NCI-H2107 (cell line): ENCODE measurements at regions not wholly inside any gene's neighbourhood (a gene's known extent, or its start where the extent isn't known, plus 50 kb on each side); places are given as distances from the start of the nearest gene placed in this dataset.
"Not testable (repeated sequence)": the region's sequence is repeated elsewhere in the genome, so short reads cannot be mapped to it uniquely, and the experiment has no call there.

ENCODE experiments used
- DNase-seq: peaks from one replicate; lab custom pipeline; 2025; lab: John Stamatoyannopoulos, UW

DNA sequence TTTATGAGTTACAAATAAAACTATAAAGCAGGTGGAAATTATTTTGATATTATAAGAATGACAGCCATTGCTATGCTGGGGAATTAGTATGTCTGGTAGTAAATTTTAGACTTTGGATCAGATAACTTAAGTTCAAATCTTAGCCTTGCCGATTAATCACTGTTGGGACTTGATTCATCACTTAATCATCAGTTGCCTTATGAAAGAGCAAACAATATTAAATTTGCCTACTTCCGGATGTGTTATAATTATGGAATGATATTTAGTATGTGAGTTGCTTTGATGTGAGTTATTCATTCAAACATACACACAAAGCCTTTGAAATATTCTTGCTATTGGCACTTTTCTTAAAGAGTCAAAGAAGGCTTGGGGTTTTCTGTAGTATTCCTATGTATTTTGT is 717.7 kb downstream of the BRINP1 start:
- DNase-seq = no peak

DNA sequence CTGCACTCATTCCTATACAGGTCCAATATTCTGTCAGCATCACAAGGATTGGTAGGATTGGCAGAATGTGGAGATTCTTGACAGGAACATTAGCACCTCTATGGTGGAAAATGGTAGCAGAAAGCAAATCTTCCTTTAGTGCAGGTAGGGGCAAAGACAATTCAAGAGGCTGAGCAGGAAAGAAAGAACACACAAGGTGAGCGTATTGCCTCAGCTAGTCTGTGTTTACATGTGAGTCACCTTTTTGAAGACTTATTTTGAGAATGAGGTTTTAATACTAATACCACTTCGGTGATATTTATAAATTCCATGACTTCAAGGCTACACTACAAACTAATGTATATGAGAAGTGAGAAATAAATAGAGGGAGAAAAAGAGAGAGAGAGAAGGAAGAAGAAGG is 717.0 kb downstream of the BRINP1 start:
- DNase-seq = no peak

DNA sequence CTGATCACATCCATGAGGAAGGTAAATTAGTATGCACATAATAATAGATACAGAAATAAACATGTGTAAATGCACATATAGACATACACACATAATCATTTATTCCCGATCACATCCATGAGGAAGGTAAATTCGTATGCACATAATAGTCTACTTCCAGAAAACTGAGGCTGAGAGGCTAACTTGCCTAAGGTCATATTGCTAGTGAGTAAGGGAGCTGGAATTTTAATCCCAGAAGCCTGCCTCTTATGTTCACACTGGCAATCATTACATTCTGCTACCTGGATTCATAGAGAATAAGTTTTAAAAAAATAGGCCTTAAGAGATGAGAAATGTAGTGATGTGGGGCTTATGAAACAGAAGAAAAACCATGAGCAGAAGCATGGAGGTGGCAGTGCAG is 716.3 kb downstream of the BRINP1 start:
- no peak for DNase-seq

DNA sequence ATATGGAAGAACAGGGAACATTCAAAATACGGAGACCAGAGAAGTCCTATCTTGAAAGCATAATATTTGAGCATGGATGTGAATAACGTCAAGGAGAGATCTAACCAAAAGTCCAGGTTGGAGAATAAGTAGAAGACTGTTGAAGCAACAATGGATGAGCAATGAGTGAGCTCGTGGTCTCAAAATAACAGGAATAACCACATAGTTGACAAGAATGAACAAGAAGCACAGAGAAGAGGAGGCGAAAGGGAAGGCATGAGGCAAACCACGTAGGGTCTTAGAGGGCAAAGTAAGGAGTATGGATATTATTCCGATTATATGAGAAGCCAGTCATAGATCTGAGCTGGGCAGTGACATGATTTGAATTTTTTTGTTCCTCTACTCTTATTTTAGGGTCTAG is 710.2 kb downstream of the BRINP1 start:
- DNase-seq = no peak

DNA sequence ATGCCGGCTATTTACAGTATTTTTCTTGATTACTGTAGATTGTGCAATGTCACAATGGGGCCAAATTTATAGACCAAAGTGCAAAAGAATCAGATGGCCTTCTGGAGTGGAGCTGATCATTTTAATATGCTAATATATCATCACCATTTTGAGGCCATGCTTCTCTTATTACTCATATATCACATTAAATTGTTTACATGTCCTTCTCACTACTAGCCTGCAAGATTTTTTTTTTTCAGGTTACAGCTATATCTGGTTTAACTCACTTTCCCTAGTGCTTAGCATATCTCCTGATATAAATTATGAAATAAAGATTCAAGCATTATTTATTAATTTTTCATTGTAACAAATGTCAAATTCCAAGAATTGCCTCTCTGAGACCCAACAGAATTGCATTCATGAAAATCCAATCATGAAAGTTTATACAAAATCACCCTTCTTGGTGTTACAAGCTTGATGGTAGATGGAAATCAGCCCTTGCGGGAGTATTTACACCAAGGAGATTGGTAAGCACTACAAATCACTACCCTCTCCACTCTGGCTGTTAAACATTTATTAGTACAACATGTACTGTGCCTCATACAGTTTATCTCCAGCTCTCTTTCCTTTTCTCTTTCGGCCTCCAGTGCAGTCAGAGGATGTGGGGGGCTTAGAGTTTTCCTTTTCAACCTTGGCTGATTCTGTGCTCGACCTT is 703.9 kb downstream of the BRINP1 start:
- DNase-seq = no peak

DNA sequence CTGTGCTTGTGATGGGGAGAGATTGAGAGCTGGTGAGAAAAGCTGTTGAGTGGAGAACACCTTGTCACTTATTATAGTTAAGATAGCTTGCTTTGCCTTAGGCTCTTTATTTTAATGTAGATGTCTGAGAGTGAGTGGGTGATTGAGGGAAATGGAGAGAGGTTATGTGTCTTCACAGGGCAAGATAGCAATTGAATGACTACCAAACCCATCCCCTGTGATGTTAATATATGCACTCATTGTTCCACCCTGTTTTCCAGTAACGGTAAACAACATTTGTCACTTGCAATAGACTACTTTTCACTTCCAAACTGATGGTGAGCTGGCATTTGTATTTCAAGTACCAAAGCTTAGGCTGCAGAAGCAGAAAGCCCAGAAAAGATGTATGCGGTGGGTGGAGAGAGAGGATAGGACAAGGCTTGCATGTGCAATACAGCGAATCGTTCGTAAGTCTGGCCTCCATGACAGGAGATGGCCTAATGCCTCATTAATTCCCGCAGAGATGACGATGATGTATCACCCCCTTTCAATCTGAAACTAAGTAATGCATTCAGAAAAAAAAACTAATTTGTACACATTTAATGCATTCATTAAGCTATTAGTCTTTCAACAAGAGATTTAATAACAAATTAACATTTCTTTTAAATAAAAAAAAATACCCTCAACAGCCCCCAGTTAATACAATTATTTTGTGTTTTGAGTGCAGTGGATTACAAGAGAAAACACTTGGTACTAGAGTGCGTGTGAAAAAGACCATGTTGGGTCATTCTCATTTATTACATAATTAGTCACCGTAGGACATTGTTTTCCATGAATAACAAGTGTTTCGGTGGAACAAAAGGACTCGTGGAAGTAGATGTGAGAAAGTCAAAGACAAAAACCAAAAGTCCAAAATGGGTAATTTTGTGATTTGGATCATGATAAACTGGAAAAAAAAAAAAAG is 699.0 kb downstream of the BRINP1 start:
- no peak for DNase-seq

DNA sequence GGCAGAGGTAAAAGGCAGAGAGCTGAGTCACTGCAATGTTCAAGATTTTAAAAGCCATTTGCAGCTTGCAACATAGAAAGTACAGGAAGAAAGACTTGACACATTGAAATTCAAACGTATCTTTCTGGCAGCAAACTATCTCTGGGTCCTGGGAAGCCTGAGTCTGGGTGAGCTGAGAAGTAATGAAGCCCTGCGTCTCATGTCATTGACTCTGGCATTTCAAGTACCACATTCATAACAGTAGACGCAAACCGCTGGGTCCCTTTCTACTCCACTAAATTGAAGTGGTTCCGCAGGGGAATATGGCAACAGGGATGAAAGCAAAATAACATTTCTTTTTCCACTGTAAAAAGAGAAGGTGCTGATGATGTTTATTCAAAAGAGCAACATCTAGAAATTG is 694.3 kb downstream of the BRINP1 start:
- peak; percentile 13 for DNase-seq

DNA sequence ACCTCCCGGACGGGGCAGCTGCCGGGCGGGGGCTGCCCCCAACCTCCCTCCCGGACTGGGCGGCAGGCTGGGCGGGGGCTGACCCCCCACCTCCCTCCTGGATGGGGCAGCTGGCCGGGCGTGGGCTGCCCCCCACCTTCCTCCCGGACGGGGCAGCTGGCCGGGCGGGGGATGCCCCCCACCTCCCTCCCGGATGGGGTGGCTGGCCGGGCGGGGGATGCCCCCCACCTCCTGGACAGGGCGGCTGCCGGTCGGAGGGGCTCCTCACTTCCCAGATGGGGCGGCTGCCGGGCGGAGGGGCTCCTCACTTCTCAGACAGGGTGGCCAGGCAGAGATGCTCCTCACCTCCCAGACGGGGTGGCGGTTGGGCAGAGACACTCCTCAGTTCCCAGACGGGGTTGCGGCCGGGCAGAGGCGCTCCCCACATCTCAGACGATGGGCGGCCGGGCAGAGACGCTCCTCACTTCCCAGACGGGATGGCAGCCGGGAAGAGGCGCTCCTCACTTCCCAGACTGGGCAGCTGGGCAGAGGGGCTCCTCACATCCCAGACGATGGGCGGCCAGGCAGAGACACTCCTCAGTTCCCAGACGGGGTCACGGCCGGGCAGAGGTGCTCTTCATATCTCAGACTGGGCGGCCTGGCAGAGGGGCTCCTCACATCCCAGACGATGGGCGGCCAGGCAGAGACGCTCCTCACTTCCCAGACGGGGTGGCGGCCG is 691.1 kb downstream of the BRINP1 start:
- not testable (repeated sequence) for DNase-seq

DNA sequence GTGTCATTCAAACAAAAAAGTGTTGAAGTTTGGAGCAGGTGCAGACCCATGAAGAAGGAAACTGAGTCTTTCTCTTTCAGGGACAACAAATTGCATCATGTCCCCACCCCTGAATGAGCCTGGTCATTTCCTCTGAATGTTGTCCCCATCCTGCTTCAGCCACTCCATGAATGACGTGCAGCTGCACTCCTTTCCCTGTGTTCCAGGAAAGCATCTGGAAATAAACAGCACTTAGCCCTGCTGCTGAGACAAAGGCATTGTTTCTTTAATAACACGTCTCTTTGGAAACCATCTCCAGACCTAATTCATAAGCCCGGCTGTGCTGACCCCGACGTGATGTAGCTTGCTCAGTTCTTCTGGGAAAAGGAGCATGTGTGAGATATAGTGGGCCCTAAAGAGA is 682.3 kb downstream of the BRINP1 start:
- peak; percentile 6 for DNase-seq

DNA sequence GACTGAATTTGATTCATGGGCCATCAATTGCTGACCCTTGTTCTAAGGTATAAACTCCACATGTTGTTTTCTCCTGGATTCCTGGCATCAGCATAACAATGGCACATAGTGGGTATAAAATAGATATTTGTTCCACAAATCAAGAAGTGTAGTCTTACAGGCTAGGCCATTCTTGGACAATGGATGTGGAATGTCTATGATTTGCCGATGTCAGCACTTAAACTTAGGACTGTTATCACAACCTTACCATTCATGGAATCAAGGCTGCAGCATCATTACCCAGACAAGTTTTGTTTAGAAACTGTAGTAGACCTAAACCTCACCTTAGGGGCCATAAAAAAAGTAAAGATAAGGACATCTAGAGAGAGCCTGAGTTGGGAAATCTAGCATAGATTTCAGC is 680.0 kb downstream of the BRINP1 start:
- DNase-seq = no peak

DNA sequence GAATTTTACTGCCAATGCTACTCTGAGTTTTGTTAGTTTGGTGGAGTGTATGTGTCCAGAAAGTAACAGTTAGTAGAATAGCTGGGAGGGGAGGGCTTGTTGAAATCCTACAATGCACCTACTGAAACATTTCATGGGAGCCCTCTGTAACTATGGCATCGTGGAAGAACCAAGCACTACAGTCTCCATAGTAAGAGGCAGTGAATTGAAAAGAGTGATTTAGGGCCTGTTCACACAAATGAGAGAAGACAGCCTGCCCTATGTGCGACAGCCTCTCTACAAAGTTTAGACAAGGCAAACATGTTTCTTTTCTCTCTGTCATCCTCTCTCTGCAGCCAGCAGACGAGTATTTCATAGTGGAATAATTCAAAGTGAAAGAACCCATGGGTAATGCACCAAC is 676.6 kb downstream of the BRINP1 start:
- DNase-seq = no peak

DNA sequence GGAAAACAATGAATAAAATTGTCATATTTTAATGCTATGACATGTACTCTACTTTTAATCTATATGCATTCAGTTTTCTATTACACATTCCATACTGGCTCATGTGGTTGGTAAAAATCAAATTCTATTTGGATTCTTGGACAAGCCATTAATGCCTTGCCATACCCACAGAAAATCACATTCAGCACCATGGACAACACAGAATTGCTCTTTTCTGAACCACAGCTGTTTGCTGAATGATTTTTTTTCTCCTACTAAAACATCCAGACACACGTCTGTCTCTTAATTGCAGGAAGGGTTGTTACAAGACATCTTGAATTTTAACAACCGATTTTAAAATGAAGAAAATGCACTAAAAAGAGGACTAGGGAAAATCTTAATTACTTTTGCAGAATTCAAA is 675.6 kb downstream of the BRINP1 start:
- DNase-seq = no peak

DNA sequence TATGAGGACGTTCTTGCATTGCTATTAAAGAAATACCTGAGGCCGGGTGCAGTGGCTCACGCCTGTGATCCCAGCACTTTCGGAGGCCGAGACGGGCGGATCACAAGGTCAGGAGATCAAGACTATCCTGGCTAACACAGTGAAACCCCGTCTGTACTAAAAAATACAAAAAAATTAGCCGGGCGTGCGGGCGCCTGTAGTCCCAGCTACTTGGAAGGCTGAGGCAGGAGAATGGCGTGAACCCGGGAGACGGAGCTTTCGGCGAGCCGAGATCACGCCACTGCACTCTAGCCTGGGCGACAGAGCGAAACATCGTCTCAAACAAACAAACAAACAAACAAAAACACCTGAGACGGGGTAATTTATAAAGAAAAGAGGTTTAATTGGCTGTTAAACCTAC is 674.0 kb downstream of the BRINP1 start:
- DNase-seq = not testable (repeated sequence)

DNA sequence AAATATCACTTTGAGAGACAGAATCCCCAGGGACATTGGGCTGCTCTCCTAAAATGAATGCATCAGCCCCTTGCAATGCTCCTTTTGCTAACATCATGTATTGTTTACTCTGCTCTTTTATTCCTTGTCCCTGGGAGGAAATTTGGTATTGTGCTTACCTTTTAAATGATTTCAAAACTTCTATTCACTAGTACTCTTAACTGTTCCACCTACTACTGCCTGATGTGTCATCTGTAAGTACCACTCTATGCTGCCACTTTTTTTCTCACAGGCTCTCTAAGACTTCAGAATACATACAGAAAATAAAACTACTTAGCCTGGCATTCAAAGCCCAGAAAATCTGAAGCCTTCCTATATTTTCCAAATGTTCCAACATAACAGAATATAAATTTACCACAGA is 667.2 kb downstream of the BRINP1 start:
- no peak for DNase-seq

DNA sequence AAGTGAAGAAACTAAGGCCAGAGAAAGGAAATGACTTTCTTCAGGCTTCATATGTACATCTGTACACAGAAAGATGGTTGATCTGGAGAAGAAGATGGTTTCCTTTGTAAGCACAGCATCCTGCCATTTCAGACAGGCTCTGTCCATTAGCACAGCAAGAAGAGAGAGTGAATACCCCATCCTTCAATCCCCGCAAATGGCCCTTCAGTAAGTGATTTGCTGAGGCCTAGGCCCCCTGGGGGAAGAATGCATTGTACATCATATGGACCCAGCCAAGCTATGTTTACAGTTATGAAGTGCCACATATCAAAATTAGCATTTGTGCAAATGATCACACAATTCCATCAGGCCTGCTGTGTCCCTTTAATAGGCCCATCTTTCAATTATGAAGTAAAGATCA is 657.4 kb downstream of the BRINP1 start:
- no peak for DNase-seq

DNA sequence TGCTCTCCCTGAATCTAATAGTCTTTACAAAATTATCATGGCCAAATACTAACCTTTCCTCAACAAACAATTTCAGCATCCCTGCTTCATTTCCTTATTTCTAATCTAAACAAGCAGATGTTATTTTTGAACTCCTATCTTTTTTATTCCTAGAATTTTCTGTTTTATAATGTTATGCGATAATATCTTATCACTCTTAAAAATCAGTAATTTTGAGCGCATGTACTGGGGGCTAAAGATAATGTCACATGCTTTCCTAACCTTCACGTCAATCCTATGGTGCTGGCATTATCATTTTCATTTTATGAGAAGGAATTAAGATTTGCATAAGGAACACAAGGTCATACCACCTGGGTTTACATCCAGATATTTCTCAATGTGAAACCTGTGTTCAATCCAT is 648.0 kb downstream of the BRINP1 start:
- DNase-seq = no peak

DNA sequence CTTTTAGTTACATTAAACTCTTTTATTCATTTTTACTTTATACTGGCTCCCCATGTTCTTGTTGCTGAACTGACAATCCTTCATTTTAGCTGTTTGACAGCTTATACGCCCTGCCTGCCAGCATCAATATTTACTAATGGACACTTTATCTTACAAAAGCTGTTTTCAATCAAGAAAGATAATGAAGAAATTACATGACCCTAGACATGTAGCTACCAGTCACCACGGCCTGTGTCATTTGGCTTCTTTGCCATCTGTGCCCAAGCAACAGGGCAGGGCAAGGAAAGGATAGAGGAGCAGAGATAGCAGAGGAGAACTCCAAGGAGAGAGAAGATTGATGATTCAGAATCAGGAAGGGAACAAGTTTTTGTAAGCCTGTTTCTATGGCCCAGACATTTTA is 647.3 kb downstream of the BRINP1 start:
- no peak for DNase-seq

DNA sequence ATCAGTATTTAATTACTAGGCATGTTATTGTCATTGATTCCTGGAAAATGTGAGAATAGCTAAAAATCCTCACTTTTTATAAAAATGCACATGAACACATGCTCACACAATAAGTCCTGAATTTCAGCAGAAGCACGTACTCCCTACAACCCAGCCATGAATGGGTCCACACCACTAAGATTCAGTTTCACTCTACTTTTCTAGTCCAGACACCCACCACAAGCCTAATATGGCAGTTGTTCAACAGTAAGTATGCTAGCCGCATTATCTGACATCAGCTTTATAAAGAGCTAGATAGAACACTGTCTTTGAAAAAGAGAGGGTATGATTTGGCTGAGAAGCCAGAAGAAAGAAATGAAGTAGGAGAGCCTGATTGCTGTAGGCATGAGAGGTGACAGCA is 639.3 kb downstream of the BRINP1 start:
- no peak for DNase-seq

DNA sequence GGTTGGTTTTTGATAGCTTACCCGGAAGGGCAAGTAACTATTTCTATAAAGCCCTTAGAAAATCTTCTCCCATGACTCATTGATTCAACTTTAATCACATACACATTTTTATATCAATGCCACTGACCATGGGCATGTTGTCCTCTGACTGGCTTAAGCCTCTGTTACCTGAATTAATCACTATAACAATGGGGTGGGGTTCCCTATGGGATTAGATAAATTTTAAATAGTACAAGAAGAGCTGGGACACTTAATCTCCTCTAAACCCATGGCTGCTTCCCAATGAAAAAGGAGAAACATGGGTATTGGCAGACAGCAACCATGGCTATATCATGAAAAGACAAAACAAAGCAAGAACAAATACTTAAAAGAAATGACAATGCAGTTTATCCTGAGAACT is 636.2 kb downstream of the BRINP1 start:
- DNase-seq = no peak

DNA sequence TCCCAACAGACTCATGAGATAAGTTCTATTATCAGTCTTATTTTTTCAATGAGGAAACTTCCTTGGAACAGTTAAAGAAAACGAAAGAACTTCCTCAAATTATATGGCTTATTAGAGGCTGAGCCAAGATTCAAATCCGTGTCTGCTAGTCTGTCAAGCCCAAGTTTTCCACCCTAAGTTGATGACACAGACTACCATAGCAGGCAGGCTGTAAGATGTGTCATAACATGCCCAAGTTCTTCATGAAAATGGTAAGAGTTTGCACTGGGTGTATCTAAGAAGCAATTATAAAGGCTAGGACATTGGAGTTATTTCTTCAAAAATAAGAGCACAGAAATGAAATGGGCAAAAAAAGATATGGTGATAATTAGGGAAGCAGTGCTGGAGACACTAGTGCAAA is 634.5 kb downstream of the BRINP1 start:
- DNase-seq = no peak

DNA sequence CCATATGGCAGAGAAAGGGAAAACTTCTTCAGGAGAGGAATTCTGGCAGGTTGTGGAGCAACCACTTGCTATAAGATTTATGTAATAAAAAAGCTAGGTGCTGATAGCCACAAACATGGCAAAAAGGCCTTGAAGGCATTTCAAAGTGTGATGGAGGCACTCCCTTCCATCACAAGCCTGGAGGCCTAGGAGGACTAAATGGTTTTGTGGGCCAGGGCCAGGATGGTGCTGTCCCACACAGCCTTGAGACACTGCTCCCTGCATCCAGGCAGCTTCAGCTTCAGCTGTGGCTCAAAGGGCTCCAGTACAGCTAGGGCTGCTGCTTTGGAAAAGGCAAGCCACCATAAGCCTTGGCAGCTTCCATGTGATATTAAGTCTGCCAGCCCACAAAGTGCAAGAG is 632.8 kb downstream of the BRINP1 start:
- DNase-seq = no peak

DNA sequence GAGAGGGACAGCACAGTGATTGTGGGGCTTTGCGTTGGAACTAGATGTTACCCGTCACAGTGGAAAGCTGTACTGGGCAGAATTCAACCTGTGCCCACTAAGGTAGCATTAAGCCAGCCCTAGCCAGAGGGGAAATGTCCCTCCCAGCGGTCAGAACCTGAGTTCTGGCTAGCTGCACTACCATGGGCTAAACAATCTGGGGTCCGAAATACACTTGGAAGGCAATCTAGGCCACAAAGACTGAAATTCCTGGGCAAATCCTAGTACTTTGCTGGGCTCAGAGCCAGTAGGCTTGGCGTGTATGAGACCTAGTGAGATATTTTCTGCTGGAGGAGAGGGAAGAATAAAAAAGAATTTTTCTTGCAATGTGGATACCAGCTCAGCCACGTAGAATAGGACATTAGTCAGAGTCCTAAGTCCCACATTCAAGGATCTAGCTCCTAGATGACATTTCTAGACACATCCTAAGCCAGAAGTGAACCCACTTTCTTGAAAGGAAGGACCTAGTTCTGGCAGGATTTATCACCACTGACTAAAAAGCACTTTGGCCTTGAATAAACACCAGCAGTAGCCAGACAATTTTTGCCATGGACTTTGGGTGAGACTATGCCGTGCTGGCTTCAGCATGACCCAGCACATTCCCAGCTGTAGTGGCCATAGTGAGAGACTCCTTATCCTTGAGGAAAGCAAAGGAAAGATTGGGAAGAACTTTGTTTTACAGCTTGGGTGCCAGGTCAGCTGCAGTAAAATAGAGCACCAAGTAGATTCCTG is 618.0 kb downstream of the BRINP1 start:
- DNase-seq = no peak
